C4-2B (cell line): ENCODE measurements at regions not wholly inside any gene's neighbourhood (a gene's known extent, or its start where the extent isn't known, plus 50 kb on each side); places are given as distances from the start of the nearest gene placed in this dataset.
"Not testable (repeated sequence)": the region's sequence is repeated elsewhere in the genome, so short reads cannot be mapped to it uniquely, and the experiment has no call there.

Source experiments
- H3K27ac ChIP-seq: fragments of 450-650 bp; 2 replicates; pipeline ENCODE4 v1.5.1; 2017
- CTCF ChIP-seq: fragments of 450-650 bp; conservative IDR thresholded peaks from 2 replicates; pipeline ENCODE4 v1.5.1; 2017; ENCODE audit warnings: mild to moderate bottlenecking
- ZFX ChIP-seq: fragments of 450-650 bp; IDR thresholded peaks from 2 replicates; pipeline ENCODE4 v1.6.1; 2017

- peak overlapping the region; percentile 8; the same call in 1 of the 2 replicates for H3K27ac ChIP-seq
- TF ChIP-seq ZFX, result no peak
- TF ChIP-seq CTCF, result no peak
Observed at GRCh38 chr7:145784809-145785780, 331.5 kb upstream of the CNTNAP2 start.

- not testable (repeated sequence) for H3K27ac ChIP-seq
Observed at GRCh38 chr7:145781388-145781787, 335.2 kb upstream of the CNTNAP2 start.

- no peak overlapping the region for H3K27ac ChIP-seq
- TF ChIP-seq ZFX, result no peak
- no peak for TF ChIP-seq CTCF
Observed at GRCh38 chr7:145779140-145779539, 337.5 kb upstream of the CNTNAP2 start.

- TF ChIP-seq CTCF, result no peak
- no peak for TF ChIP-seq ZFX
Observed at GRCh38 chr7:145774777-145775176, 341.8 kb upstream of the CNTNAP2 start.

GRCh38 chr7:145753004-145753403 lies 363.6 kb upstream of the CNTNAP2 start:
- TF ChIP-seq ZFX (no peak), CTCF (no peak)
- H3K27ac ChIP-seq, result no peak overlapping the region

More at GRCh38 chr7:145774777-145775176, 341.8 kb upstream of the CNTNAP2 start:
- no peak overlapping the region for H3K27ac ChIP-seq

- H3K27ac ChIP-seq, result no peak overlapping the region
- TF ChIP-seq CTCF (no peak), ZFX (no peak)
Observed at GRCh38 chr7:145737617-145738016, 379.0 kb upstream of the CNTNAP2 start.

GRCh38 chr7:145735061-145735460 lies 381.5 kb upstream of the CNTNAP2 start:
- TF ChIP-seq CTCF, result no peak
- H3K27ac ChIP-seq, result no peak overlapping the region

GRCh38 chr7:145732521-145732920 lies 384.1 kb upstream of the CNTNAP2 start:
- no peak overlapping the region for H3K27ac ChIP-seq
- TF ChIP-seq CTCF, result no peak
- no peak for TF ChIP-seq ZFX
